H9 (cell line): ENCODE measurements at regions not wholly inside any gene's neighbourhood (a gene's known extent, or its start where the extent isn't known, plus 50 kb on each side); places are given as distances from the start of the nearest gene placed in this dataset.
"Not testable (repeated sequence)": the region's sequence is repeated elsewhere in the genome, so short reads cannot be mapped to it uniquely, and the experiment has no call there.

ENCODE experiments used
- DNase-seq: peaks from one replicate; pipeline ENCODE4 v3.0.0-alpha.2; 2017
- H2AFZ ChIP-seq: one replicate; pipeline ENCODE4 v1.6.1; 2013; ENCODE audit warnings: mild to moderate bottlenecking, low read length, control low read depth, moderate library complexity
- H2AK5ac ChIP-seq: 2 replicates; pipeline ENCODE4 v1.6.1; 2013; ENCODE audit warnings: low read length, control low read depth, mixed read lengths; ENCODE audit not compliant: insufficient read length
- H2BK120ac ChIP-seq: one replicate; pipeline ENCODE4 v1.6.1; 2013; ENCODE audit warnings: low read depth, mild to moderate bottlenecking, low read length, control low read depth, inconsistent platforms; ENCODE audit not compliant: poor library complexity, severe bottlenecking
- H2BK12ac ChIP-seq: 2 replicates; pipeline ENCODE4 v1.6.1; 2013; ENCODE audit warnings: low read length, control low read depth, mixed read lengths, low read depth; ENCODE audit not compliant: insufficient read length
- H2BK15ac ChIP-seq: 2 replicates; pipeline ENCODE4 v1.6.1; 2013; ENCODE audit warnings: low read depth, low read length, control low read depth
- H2BK20ac ChIP-seq: one replicate; pipeline ENCODE4 v1.6.1; 2013; ENCODE audit warnings: low read depth, mild to moderate bottlenecking, low read length, control low read depth, inconsistent platforms; ENCODE audit not compliant: poor library complexity, severe bottlenecking
- H2BK5ac ChIP-seq: 2 replicates; pipeline ENCODE4 v1.6.1; 2013; ENCODE audit warnings: low read length, control low read depth, mixed read lengths; ENCODE audit not compliant: insufficient read length
- H3K14ac ChIP-seq: 2 replicates; pipeline ENCODE4 v1.6.1; 2013; ENCODE audit warnings: low read length, control low read depth; ENCODE audit not compliant: insufficient read depth
- H3K18ac ChIP-seq: 2 replicates; pipeline ENCODE4 v1.6.1; 2013; ENCODE audit warnings: low read depth, mild to moderate bottlenecking, mixed read lengths, low read length, control low read depth; ENCODE audit not compliant: insufficient read length
- H3K23ac ChIP-seq: 2 replicates; pipeline ENCODE4 v1.6.1; 2013; ENCODE audit warnings: low read length, control low read depth, mixed read lengths, low read depth; ENCODE audit not compliant: insufficient read length
- H3K23me2 ChIP-seq: 2 replicates; pipeline ENCODE4 v1.6.1; 2013; ENCODE audit warnings: low read depth, mild to moderate bottlenecking, mixed read lengths, low read length, control low read depth; ENCODE audit not compliant: insufficient read length, poor library complexity, severe bottlenecking
- H3K27ac ChIP-seq: 2 replicates; pipeline ENCODE4 v1.5.1; 2013; ENCODE audit warnings: low read length, control low read depth, mixed read lengths, low read depth; ENCODE audit not compliant: insufficient read length
- H3K27me3 ChIP-seq: 2 replicates; pipeline ENCODE4 v1.6.1; 2013; ENCODE audit warnings: low read length, control low read depth, inconsistent platforms; ENCODE audit not compliant: insufficient read depth
- H3K4ac ChIP-seq: 2 replicates; pipeline ENCODE4 v1.6.1; 2013; ENCODE audit warnings: low read depth, mild to moderate bottlenecking, control low read depth, inconsistent platforms, low read length, moderate library complexity
- H3K4me1 ChIP-seq: 2 replicates; pipeline ENCODE4 v1.6.1; 2013; ENCODE audit warnings: low read length, control low read depth, inconsistent platforms; ENCODE audit not compliant: insufficient read depth
- H3K4me2 ChIP-seq: 2 replicates; pipeline ENCODE4 v1.6.1; 2013; ENCODE audit warnings: low read length, control low read depth, mixed read lengths; ENCODE audit not compliant: insufficient read length, insufficient read depth
- H3K56ac ChIP-seq: 2 replicates; pipeline ENCODE4 v1.6.1; 2013; ENCODE audit warnings: low read depth, mild to moderate bottlenecking, mixed read lengths, low read length, control low read depth; ENCODE audit not compliant: insufficient read length
- H3K79me1 ChIP-seq: 2 replicates; pipeline ENCODE4 v1.6.1; 2013; ENCODE audit warnings: low read depth, mild to moderate bottlenecking, moderate library complexity, low read length, control low read depth, inconsistent platforms; ENCODE audit not compliant: insufficient read depth, poor library complexity, severe bottlenecking
- H3K79me2 ChIP-seq: 2 replicates; pipeline ENCODE4 v1.6.1; 2013; ENCODE audit warnings: low read length, control low read depth, inconsistent platforms; ENCODE audit not compliant: insufficient read depth
- H3K9ac ChIP-seq: 2 replicates; pipeline ENCODE4 v1.6.1; 2013; ENCODE audit warnings: low read length, control low read depth, mixed read lengths; ENCODE audit not compliant: insufficient read length; ENCODE audit errors: extremely low read depth
- H3K9me3 ChIP-seq: one replicate; pipeline ENCODE4 v1.6.1; 2013; ENCODE audit warnings: low read depth, low read length, inconsistent platforms; ENCODE audit not compliant: control insufficient read depth
- H3T11ph ChIP-seq: one replicate; pipeline ENCODE4 v1.6.1; 2013; ENCODE audit warnings: mild to moderate bottlenecking, low read length, control low read depth, inconsistent platforms
- H4K20me1 ChIP-seq: one replicate; pipeline ENCODE4 v1.6.1; 2013; ENCODE audit not compliant: control insufficient read depth, insufficient read length, insufficient read depth
- H4K5ac ChIP-seq: 2 replicates; pipeline ENCODE4 v1.6.1; 2013; ENCODE audit warnings: low read depth, mild to moderate bottlenecking, mixed read lengths, low read length, control low read depth; ENCODE audit not compliant: insufficient read length
- H4K8ac ChIP-seq: replicated peaks from 2 replicates; pipeline ENCODE4 v1.6.1; 2013; ENCODE audit warnings: low read length, control low read depth, mixed read lengths, low read depth; ENCODE audit not compliant: insufficient read length
- H4K91ac ChIP-seq: 2 replicates; pipeline ENCODE4 v1.6.1; 2013; ENCODE audit warnings: low read depth, mild to moderate bottlenecking, moderate library complexity, mixed read lengths, low read length, control low read depth; ENCODE audit not compliant: insufficient read length
- H3K27ac Mint-ChIP-seq, 3 experiments: 2 replicates in 2 of 3; 3 replicates in 1 of 3; pipeline ENCODE4 v1.8.0; 2020 to 2021; ENCODE audit warnings: mixed read lengths in 3 of 3, mild to moderate bottlenecking in 1 of 3, moderate library complexity in 1 of 3
- H3K27me3 Mint-ChIP-seq: 2 replicates; pipeline ENCODE4 v1.8.0; 2021; ENCODE audit warnings: low read depth, mild to moderate bottlenecking, moderate library complexity, mixed read lengths
- H3K36me3 Mint-ChIP-seq, 3 experiments: 2 replicates in 2 of 3; 3 replicates in 1 of 3; pipeline ENCODE4 v1.8.0; 2020 to 2021; ENCODE audit warnings: low read depth in 3 of 3, mixed read lengths in 3 of 3; ENCODE audit not compliant: insufficient read depth in 1 of 3
- H3K4me1 Mint-ChIP-seq, 2 experiments: 2 replicates each; pipeline ENCODE4 v1.8.0; 2020; ENCODE audit warnings: mixed read lengths in 2 of 2
- H3K4me3 Mint-ChIP-seq, 2 experiments: 2 replicates in 1 of 2; 3 replicates in 1 of 2; pipeline ENCODE4 v1.8.0; 2020 to 2021; ENCODE audit warnings: mild to moderate bottlenecking in 2 of 2, mixed read lengths in 2 of 2, moderate library complexity in 1 of 2
- H3K9me3 Mint-ChIP-seq, 2 experiments: 2 replicates in 1 of 2; 3 replicates in 1 of 2; pipeline ENCODE4 v1.8.0; 2020; ENCODE audit warnings: mild to moderate bottlenecking in 2 of 2, mixed read lengths in 2 of 2, moderate library complexity in 1 of 2
- CTCF ChIP-seq: fragments of 200-600 bp; sonication (generic); conservative IDR thresholded peaks from 3 replicates; pipeline ENCODE4 v1.8.0; 2021; ENCODE audit warnings: antibody characterized with exemption, mild to moderate bottlenecking
- WGBS: extraction: QIAGEN DNeasy Blood & Tissue Kit; methylation state at CpG from one replicate; pipeline ENCODE4 v1.1.7; 2013; ENCODE audit warnings: missing lambda C conversion rate, low lambda C conversion rate, mixed read lengths; ENCODE audit not compliant: insufficient read length; ENCODE audit errors: extremely low coverage; 5-methylcytosine and 5-hydroxymethylcytosine counted together

GRCh38 chr13:24943136-24943535 lies 152.8 kb upstream of the PABPC3 start:
- Histone ChIP-seq H4K20me1 (no peaks in the 10 kb centered on the region), H3K79me1 (no peaks in the 10 kb centered on the region), H3K9me3 (no peaks in the 10 kb centered on the region), H2BK12ac (no peak overlapping the region), H3K4me1 (no peaks in the 10 kb centered on the region; the same call in 1 of the 2 replicates), H2BK5ac (no peak overlapping the region), H2BK120ac (no peak overlapping the region), H3K14ac (no peak overlapping the region), H3K56ac (no peak overlapping the region), H3K18ac (no peak overlapping the region), H2AFZ (no peak overlapping the region), H2BK20ac (no peak overlapping the region), H3K4me2 (no peak overlapping the region), H3K79me2 (no peaks in the 10 kb centered on the region), H3K23ac (no peak overlapping the region), H3K27ac (no peak overlapping the region), H3T11ph (no peak overlapping the region), H4K91ac (no peak overlapping the region), H2AK5ac (no peak overlapping the region), H3K23me2 (no peaks in the 10 kb centered on the region), H4K8ac (no peak overlapping the region), H3K9ac (no peak overlapping the region), H3K27me3 (no peaks in the 10 kb centered on the region), H3K4ac (no peak overlapping the region), H2BK15ac (no peak overlapping the region), H4K5ac (no peak overlapping the region)
- no peak overlapping the region; a peak in 1 of 7 replicates for H3K27ac Mint-ChIP-seq
- H3K27me3 Mint-ChIP-seq: no peaks in the 10 kb centered on the region
- H3K9me3 Mint-ChIP-seq: peaks cover under 1 to 4% of the 10 kb centered on the region in 2 experiments; a peak in 1 of 5 replicates
- DNase-seq: no peak
- TF ChIP-seq CTCF: no peak
- no peak overlapping the region for H3K4me3 Mint-ChIP-seq
- WGBS: no CpG with 5 or more reads among the region's 6 CpGs
- peaks cover 0 to 32% (median 20%) of the 10 kb centered on the region in 3 experiments; a peak in 5 of 7 replicates for H3K36me3 Mint-ChIP-seq
- H3K4me1 Mint-ChIP-seq: peaks cover 13 to 15% of the 10 kb centered on the region in 2 experiments

- Mint-ChIP-seq H3K36me3 (peaks cover 0 to 25% (median 14%) of the 10 kb centered on the region in 3 experiments; a peak in 5 of 7 replicates), H3K27ac (peak overlapping the region in 1 of 3 experiments; percentile 55; a peak in 2 of 7 replicates), H3K4me1 (peaks cover 13 to 15% of the 10 kb centered on the region in 2 experiments)
- not testable (repeated sequence) for H3K9me3 ChIP-seq, H3K4ac ChIP-seq, H3T11ph ChIP-seq, DNase-seq, H4K5ac ChIP-seq, H2BK120ac ChIP-seq, H2AFZ ChIP-seq, H3K18ac ChIP-seq, H2BK15ac ChIP-seq, H2BK12ac ChIP-seq, H3K23me2 ChIP-seq, H3K4me3 Mint-ChIP-seq, H3K27me3 Mint-ChIP-seq, H2BK5ac ChIP-seq, H3K56ac ChIP-seq, H3K14ac ChIP-seq, H3K23ac ChIP-seq, H3K27me3 ChIP-seq, H3K79me1 ChIP-seq, H2AK5ac ChIP-seq, H3K4me1 ChIP-seq, H3K79me2 ChIP-seq, H4K8ac ChIP-seq, H3K27ac ChIP-seq, H2BK20ac ChIP-seq, H3K9ac ChIP-seq, H3K9me3 Mint-ChIP-seq, H4K20me1 ChIP-seq, H3K4me2 ChIP-seq, H4K91ac ChIP-seq
- no CpG with 5 or more reads among the region's 4 CpGs for WGBS
Observed at GRCh38 chr13:24944073-24944472, 151.9 kb upstream of the PABPC3 start.
